Heart left ventricle (tissue), 13 donors: ENCODE measurements at regions not wholly inside any gene's neighbourhood (a gene's known extent, or its start where the extent isn't known, plus 50 kb on each side); places are given as distances from the start of the nearest gene placed in this dataset.

ENCODE experiments used
- POLR2A ChIP-seq, 2 donors: fragments of 450-650 bp; IDR thresholded peaks; one replicate each; pipeline ENCODE4 v1.6.1; 2017; ENCODE audit warnings: antibody characterized with exemption in 2 of 2, mild to moderate bottlenecking in 2 of 2, moderate library complexity in 2 of 2
- TF ChIP-seq, protein P1 (sequence below), 12 donors: fragments of 200-600 bp; sonication (generic) in 4 of 12; IDR thresholded peaks; one replicate each; pipeline versions ENCODE4 v1.5.0 to v1.8.0; 2018 to 2022; ENCODE audit warnings: antibody characterized with exemption in 12 of 12, mild to moderate bottlenecking in 5 of 12
- donor health status: ischemic (EF 13 %, LVEDD 7.1; RV severe dilation, severe dysfunction).
- donor health status: DM: no; HTN: yes; CAD: no.
- donor health status: DM: no; HTN: no; CAD: no.
- donor health status: ischemic (EF 25% LVEDD 6.9; RV normal size, moderate dysfunction).
- donor health status: ischemic (EF 25% LVEDD 5.7; RV mildly dilated, moderate dysfunction).
- donor health status: ischemic (EF 35%, LVEDD 5.7; RV mildly dilated, moderate dysfunction).
- donor health status: nonischemic (EF 11% LVEDD 7.7; RV severe dilation, severe dysfunction).
- donor health status: DM: yes; HTN: yes; CAD: no.
- donor health status: PGD.
- donor health status: ischemic (EF 29% LVEDD 5.4; RV normal size, mild dysfunction).
- donor health status: nonischemic (EF 23%, LVEDD 6.1; RV moderate dilation, normal function).

DNA sequence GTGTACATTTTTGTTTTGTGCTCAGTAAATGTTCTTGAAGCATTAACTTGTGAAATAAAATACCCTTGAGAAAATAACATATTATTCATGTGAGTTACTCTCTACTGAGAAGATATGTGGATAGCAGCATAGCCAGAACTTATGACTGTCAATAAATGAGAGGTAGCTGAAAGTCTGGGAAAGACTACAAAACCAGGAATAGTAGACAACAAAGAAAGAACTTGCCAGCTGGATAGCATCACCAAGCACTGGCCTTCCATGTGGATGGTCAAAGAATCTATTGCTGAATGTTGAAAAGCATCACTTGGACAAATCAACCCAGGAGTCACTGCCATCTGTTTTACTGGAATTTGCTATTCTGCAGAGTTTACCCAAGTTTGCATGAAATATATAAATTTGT is 650.0 kb upstream of the HTR2C start:
- TF ChIP-seq, protein P1, sequence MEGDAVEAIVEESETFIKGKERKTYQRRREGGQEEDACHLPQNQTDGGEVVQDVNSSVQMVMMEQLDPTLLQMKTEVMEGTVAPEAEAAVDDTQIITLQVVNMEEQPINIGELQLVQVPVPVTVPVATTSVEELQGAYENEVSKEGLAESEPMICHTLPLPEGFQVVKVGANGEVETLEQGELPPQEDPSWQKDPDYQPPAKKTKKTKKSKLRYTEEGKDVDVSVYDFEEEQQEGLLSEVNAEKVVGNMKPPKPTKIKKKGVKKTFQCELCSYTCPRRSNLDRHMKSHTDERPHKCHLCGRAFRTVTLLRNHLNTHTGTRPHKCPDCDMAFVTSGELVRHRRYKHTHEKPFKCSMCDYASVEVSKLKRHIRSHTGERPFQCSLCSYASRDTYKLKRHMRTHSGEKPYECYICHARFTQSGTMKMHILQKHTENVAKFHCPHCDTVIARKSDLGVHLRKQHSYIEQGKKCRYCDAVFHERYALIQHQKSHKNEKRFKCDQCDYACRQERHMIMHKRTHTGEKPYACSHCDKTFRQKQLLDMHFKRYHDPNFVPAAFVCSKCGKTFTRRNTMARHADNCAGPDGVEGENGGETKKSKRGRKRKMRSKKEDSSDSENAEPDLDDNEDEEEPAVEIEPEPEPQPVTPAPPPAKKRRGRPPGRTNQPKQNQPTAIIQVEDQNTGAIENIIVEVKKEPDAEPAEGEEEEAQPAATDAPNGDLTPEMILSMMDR (IDR thresholded peaks at IDR 0.05): no peak
- no peak for TF ChIP-seq POLR2A (IDR thresholded peaks at IDR 0.05)
